ENCODE measurements at regions not wholly inside any gene's neighbourhood (a gene's known extent, or its start where the extent isn't known, plus 50 kb on each side); places are given as distances from the start of the nearest gene placed in this dataset.
"Not testable (repeated sequence)": the region's sequence is repeated elsewhere in the genome, so short reads cannot be mapped to it uniquely, and the experiment has no call there.

DNA sequence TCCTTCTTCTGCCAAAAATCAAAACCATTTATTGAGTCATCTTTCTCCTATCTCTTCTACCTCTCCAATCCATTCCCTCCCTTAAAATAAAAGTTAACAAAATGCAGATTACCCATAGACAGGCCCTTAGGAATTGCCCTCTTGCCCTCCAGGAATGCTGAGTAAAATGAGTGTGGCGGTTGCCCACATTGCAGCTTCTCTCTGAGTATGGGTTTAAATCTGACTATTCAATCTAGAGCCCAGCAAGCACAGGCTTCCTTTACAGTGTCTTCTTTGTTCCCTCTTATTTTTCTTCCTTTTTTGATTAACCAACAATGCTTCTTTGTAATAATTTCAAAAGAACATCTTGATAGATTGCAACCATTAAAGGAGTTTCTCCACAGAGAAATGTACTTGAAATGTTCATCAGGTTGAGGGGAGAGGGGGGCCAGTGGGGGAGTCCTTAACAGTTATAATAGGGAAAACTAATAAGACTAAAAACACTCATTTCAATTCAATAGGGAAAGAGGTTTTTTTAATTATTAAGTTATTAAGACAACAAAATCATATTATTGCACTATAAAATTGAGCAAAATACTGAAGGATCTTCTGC, 135.3 kb upstream of the LMCD1 start:
- DNase-seq: no peak

DNA sequence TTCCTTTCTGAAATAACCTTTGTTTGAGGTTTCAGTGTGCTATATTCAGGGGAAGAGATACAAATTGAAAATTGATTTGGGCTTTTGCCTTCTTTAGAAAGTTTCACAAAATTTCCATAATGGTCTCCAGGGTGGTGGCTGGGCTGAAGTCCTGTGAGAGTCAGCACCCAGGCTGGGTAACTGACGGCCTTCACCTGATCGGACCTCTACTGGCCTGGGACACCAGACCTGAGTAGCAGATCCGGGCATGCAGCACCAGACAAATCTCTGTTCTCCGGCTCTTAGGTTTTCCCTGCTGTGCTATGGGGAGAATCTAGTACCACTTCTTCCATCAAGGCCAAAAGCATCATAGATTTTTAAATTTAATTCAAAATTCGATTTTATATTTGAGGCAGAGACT, 133.0 kb upstream of the LMCD1 start:
- no peak for DNase-seq

DNA sequence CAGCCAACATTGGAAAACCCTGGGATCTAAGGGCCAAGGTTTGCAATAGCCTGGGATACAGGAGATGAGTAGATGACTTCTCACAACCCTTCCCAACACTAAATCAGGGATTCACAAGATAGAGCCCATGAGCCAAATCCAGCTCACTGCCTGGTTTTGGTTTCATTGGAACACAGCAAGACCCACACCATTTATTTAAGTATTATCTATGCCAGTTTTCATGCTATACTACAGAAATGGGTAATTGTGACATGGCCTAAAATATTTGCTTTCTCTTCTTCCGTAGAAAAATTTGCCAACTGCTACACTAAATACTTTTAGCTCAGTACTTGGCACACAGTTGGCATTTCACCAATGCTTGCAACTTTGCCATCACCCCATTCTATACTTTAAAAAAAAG, 132.0 kb upstream of the LMCD1 start:
- DNase-seq: no peak

DNA sequence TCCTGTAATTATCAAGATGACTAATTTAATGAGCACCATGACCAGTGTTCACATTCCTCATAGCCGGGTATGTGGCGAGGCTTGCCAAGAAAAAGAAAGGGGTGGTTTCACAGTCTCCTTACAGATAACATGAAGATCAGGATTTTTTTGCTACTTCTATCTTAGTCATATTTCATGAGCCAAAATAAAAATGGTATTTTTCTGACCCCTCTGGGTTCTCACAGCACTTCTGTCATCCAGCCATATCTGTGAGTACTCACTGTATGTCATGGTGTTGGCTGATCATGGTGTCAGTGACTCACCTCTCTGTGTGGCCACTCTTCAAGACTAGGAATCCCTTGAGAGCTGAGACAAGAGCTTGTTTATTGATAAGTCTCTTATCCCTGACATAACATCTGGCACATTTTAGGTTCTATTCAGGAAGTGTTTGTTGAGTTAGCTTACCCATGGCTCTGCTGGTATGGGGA, 130.5 kb upstream of the LMCD1 start:
- DNase-seq: no peak

DNA sequence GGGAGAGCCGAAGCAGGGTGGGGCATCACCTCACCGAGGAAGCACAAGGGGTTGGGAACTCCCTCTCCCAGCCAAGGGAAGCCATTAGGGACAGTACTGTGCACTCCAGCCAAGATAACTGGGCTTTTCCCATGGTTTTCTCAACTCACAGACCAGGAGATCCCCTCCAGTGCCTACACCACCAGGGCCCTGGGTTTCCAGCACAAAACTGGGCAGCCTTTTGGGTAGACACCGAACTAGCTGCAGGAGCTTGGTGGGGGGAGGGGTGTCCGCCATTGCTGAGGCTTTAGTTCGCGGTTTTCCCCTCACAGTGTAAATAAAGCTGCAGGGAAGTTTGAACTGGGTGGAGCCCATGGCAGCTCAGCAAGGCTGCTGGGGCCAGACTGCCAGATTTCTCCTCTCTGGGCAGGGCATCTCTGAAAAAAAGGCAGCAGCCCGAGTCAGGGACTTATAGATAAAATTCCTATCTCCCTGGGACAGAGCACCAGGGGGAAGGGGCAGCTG, 129.6 kb upstream of the LMCD1 start:
- DNase-seq: no peak

DNA sequence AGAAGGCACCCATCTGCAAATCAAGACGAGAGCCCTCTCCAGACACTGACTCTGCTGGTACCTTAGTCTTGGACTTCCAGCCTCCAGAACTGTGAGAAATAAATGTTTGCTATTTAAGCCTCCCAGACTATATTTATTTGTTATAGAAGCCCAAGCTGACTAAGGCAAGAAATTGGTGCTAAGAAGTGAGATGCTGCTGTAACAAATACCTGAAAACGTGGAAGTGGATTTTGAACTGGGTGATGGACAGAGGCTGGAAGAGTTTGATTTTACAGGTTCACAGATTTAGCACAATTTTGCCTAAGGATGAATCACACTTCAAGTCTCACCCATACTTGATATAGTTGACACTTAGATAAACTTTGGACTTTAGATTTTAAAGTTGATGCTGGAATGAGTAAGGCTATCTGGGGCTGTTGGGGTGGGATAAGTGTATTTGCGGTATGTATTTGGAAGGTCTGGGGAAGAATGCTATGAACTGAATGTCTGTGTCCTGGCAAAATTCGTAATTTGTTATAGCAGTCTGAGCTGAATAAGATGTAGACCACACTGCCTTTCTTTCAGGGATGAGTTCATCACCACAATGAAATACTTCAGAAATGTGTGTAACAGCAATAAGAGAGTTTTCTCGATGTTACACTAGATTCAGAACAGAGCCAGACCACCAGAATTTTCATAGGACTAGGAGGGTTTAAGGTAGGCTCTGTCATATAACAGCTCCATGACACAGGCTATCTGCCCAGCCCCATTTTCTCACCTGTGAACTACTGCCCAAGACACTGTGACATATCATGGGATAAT, 120.5 kb upstream of the LMCD1 start:
- DNase-seq: no peak

DNA sequence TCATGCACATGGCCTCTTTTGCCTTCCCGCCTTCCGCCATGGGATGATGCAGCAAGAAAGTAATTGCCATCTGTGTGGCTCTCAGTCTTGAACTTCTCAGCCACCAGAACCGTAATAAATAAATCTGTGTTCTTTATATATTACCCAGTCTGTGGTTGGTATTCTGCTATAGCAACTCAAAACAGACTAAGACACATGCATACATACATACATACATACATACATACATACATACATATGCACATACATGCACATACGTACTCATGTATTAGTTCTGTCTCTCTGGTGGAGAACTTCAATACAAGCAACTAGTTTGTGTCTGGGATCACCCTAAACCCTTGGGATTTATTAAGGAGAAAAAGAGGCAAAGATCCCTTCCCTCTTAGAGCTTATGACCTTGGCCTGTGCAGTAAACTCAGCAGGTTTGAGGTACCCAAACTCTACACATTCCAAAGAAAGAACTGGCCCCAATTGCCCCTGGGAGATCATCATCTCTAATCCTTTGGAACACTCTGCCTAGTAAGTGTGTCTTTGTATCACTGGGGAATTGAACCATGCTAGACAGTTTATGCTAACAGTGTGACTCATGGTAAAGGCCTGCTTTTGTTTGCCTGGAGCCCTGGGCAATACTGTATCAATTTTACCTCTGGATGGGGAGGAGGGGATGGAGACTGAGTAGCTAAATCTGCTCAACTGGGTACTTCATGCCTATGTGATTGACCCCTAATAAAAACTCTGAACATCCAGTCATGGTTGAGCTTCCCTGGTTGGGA, 115.6 kb upstream of the LMCD1 start:
- DNase-seq: no peak

DNA sequence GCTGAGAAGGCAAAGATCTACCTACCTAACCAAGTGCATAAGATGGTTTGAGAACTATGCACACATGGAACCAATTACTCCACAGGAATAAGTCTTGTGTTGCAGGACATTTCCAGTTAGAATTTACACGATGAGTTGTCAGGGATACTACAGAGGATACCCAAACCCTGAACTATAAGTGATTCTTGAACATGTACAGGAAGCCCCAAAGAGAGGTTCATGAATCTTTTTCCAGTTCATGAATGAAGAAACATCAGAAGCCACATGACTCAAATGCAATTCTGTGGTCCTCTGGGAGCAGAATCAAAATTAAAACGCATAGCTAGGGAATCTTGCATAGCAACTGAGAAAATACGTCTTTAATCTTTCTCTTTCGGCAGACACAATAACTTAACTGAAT, 114.1 kb upstream of the LMCD1 start:
- DNase-seq: no peak

DNA sequence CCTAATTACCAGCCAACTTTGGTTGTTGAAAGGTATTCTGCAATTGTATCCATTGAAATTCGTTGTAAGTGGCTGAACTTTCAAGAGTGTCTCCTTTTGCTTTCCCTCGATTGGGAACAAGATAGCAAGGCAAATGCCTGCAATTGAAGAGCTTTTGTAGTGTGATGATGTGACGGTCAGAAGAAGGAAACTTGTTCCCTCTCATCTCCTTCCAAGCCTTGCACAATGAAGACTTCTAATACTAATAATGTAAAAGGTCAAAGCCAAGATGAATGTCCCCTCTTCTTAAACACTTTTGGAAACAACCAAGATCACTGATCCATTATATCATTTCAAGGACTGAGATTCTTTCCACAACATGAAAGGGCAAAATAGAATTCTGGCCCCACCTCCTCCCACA, 101.9 kb upstream of the LMCD1 start:
- no peak for DNase-seq

DNA sequence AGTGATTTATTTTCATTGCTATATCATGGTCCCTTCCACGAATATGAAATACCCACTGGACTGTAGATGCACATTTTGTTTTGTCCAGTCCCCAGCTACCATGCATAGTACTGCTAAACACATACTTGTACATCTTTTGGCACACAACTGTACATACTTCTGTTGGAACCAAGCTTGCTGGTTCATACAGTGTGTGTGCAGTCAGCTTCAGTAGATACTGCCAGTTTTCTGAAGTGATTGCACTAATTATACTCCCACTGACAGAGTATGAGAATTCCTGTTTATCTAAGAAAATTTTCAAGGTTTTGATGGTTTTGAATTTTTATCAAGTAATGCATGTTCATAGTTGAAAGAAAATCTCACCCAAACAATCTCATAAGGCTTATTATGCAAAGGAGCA, 100.7 kb upstream of the LMCD1 start:
- no peak for DNase-seq

DNA sequence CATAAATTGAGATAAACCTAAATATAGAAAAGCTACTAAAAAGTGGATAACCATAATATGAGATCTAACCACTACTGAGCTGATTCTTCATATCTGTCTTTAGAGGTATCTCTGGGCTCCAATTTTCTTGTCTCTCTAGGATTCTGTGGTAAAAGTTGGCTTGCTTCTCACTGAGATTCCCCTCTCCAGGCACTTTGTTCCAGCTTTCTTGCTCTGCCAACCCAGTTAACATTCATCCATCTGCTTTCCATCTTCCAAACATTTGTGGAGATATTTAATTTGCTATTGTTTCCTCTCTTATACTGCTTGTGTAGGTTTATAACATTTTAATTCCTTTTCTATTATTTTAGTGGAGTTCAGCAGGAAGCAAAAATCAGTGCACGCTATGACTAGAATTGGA, 97.6 kb upstream of the LMCD1 start:
- DNase-seq: no peak

DNA sequence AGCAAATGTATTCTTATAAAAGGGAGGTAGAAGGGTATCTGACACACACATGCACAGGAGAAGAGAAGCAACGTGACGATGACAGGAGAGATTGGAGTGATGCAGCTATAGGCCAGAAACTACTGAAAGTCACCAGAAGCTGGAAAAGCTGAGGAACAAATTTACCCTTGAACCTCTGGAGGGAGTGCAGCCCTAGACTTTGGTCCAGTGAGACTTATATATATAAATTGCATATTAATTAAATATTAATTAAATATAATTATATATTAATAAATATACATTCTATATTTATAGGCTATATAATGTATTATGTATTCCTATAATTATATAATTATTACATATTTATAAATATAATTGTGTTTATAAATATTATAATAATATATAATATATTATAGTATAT, 96.5 kb upstream of the LMCD1 start:
- DNase-seq: no peak

DNA sequence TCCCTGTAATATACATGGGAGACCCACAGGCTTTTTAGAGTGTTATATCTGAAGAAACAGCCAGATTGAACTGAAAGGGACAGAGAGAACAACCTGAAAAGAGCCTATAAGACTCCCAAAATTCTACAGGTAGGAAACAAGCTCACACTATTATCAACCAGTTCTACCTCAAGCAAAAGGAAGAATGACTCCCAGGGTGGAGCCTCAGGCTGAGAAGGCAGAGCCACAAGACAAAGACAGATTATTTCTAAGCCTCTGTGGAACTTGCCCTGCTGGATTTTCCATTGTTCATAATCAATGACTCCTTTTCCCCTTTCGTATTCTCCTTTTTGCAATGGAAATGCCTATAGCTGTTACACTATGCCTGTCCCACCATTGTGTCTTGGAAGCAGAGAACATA, 95.1 kb upstream of the LMCD1 start:
- no peak for DNase-seq

DNA sequence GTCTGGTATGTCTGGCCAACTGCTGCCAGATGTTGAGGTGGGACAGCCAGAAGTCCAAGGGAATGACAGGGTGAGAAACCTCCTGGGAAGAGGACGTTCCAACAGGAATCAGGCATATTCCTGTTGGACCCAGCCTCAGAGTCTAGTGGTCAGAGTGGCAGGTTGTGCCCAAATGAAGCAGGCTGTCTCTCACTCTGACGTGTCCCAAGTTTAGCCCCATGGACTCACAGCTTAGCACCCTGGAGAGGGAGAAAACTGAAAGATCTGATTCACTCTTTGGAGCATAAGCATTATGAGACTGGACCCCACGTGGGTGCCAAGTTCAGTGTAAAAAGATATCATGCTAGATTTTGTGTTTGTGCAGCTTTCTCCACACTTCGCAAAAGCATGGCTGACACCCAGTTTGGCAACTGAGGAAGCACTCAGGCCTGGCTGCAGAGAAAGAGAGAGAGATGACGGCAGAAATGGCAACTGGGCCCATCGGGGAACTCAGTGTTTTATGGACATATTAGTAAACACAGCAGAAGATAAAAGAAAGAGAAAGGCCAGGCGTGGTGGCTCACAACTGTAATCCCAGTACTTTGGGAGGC, 88.2 kb upstream of the LMCD1 start:
- no peak for DNase-seq

DNA sequence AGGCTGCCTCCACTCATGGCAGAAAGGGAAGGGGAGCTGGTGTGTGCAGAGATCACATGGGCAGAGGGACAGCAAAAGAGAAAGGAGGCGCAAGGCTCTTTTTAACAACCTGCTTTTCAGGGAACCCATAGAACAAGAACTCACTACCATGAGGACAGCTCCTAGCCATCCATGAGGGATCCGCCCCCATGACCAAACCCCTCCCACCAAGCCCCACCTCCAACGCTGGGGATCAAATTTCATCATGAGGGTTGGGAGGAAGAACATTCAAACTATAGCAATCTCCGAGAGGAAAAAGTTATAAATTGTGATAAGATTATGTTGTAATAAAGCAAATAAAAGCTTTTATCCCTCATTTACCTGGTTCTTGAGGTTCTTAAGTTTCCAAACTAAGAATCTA, 84.7 kb upstream of the LMCD1 start:
- DNase-seq: peak; percentile 9

DNA sequence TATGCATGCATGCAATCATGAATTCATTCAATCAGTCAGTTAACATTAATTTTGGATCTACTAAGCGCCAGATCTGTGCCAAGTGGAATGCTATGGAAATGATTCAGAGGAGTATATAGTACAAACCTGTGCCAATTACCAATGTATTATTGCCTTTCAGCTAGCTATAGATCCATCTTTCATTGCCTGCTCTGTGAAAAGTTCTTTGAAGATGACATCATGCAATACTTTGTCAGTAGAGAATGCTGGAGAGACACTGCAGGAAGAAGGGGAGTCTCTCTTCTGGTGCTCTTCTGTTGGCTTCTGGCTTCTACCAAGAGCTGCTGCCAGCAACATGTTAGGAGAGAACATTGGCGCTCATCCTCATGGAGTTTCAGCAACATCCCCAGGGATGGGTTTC, 81.0 kb upstream of the LMCD1 start:
- no peak for DNase-seq

DNA sequence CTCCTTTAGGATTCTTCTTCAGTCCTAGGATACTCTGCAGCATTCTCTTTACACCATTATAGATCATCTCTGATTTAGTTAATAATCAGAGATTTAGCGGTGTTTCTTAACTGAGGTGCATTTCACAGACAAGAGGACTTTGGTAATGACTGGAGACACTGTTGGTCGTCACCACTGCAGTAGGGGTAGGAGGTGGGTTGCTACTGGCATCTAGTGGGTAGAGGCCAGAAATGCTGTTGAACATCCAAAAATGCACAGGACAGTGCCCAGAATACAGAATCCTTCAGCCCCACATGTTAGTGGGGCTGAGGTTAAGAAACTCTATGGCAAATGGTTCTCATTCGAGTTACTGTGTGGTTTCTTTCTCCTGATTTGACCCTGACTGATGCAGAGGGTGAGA, 80.4 kb upstream of the LMCD1 start:
- DNase-seq: peak; percentile 4

DNA sequence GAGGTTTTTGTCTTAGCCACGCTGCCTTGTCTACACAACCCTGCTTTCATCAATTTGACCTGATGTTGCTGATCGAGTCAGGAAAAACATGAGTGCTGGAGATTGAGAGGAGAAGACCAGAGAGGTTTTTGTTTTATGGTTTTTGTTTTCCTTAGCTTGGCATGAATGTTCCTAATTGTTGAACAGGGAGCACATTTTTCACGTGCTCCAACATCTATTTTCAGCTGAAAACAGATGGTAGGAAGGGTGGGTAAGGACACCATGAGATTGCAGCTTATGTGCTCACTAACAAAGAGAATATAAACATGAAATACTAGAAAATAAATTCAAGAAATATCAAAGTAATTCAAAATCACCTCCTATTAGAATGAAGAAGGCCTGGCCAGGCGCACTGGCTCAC, 79.9 kb upstream of the LMCD1 start:
- no peak for DNase-seq

DNA sequence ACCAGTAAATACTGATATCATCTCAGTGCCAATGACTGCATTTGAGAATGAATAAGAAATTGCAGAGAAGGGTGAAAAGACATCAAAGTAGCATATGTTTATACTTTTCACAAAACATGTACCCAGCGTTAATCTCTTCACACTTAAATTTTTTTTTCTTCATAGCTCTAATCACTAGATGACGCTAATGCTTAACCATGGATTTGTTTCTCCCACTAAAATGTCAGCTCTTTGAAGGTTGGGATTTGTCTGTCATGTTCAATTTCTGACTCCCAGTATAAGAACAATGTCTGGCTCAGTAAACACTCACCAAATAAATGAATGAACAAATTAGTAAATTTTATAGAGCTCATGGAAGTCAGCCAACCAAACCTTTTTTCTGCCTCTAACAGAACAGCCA, 78.3 kb upstream of the LMCD1 start:
- DNase-seq: no peak

DNA sequence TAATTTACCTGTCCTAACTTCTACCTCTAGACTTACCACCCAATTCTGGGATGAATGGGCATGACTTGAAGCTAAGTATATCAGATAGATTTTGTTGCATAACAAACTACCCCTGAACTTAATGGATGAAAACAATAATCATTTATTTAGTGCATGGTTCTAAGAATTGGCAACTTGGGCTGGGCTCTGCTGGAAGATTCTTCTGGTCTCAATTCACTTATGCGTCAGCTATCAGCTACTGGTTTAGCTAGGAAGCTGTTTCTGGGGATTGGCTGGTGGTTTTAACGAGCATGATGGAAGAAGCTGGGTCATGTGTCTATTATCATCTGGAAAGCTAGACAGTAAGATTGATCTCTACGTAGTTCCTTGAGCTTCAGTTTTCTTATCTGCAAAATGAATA, 77.3 kb upstream of the LMCD1 start:
- no peak for DNase-seq

DNA sequence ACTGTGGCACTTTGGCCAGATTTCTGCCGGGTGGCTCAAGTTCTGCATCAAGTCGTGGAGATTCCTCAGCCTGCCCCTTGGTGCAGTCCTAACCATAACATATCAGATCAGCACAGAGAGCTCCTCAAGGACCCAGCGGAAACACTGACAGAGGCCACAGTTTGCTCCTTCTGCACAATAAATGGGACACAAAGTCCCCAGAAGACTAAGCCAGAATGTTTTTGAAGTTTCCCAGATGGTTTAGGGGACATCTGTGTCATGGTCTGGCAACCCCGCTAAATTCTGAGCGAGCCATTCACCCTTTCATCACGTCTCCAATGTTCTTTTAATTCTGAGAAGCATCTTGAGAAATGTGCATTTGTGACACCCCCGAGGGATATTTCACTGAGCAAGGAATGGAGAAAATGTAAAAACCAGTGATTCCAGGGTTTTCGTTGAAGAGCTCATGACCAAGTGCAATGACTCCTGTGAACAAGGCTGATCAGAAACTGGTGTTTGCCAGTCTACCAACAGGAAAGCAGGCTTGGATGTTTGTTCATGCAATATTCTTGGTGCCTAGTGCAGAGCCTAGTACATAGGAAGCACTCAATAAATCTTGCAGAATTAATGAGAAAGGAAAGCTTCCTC, 64.8 kb upstream of the LMCD1 start:
- no peak for DNase-seq

DNA sequence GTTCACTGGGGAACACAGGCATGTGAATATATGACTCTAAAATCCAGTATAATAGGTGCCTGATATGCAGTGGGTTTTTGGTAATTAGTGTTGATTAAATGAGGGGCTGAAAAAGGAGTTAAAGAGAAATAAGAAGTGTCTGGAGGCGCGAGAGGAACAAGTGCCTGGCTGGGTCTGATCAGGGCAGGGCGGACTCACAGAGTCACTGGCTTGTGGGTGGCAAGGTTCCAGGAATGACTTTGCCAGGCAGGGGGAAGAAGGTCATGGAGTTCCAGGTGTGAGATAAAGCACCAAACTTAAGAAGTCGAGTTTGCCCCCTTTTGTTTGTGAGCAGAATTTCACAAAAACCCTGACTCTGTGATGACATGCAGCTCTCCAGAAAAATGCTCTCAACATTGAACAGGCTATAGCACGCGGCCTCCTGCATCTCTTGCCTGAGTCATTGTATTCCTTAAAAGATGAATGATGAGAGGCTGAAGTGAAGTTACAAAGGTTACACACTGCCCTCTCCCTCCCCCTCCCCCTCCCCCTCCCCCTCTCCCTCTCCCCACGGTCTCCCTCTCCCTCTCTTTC, 63.0 kb upstream of the LMCD1 start:
- DNase-seq: no peak

DNA sequence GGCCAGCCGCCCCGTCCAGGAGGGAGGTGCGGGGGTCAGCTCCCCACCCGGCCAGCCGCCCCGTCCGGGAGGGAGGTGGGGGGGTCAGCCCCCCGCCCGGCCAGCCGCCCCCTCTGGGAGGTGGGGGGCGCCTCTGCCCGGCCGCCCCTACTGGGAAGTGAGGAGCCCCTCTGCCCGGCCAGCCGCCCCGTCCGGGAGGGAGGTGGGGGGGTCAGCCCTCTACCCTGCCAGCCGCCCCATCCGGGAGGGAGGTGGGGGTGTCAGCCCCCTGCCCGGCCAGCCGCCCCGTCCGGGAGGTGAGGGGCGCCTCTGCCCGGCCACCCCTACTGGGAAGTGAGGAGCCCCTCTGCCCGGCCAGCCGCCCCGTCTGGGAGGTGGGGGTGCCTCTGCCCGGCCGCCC, 61.5 kb upstream of the LMCD1 start:
- not testable (repeated sequence) for DNase-seq

All from CD4-positive, alpha-beta T cell treated with Interleukin-21 for 1 hour (primary cell).